Nephron (organoid): ENCODE measurements at regions not wholly inside any gene's neighbourhood (a gene's known extent, or its start where the extent isn't known, plus 50 kb on each side); places are given as distances from the start of the nearest gene placed in this dataset.

ENCODE experiments used
- H3K27ac Mint-ChIP-seq, 3 experiments: 2 replicates each; pipeline ENCODE4 v1.8.0; 2020; ENCODE audit warnings: mixed read lengths in 3 of 3, mild to moderate bottlenecking in 2 of 3, moderate library complexity in 1 of 3
- H3K27me3 Mint-ChIP-seq: 2 replicates; pipeline ENCODE4 v1.8.0; 2021; ENCODE audit warnings: low read depth, mild to moderate bottlenecking, moderate library complexity, mixed read lengths
- H3K36me3 Mint-ChIP-seq: 2 replicates; pipeline ENCODE4 v1.8.0; 2020; ENCODE audit warnings: low read depth, mixed read lengths
- H3K4me1 Mint-ChIP-seq: 2 replicates; pipeline ENCODE4 v1.8.0; 2020; ENCODE audit warnings: mixed read lengths
- H3K4me3 Mint-ChIP-seq, 3 experiments: 2 replicates each; pipeline ENCODE4 v1.8.0; 2020; ENCODE audit warnings: mild to moderate bottlenecking in 3 of 3, mixed read lengths in 3 of 3, moderate library complexity in 2 of 3
- H3K9me3 Mint-ChIP-seq: 2 replicates; pipeline ENCODE4 v1.8.0; 2020; ENCODE audit warnings: mixed read lengths
- TF ChIP-seq, protein P1 (sequence below), 3 experiments: fragments of 200-600 bp; sonication (generic); IDR thresholded peaks; one replicate each; pipeline ENCODE4 v1.5.0; 2021; ENCODE audit warnings: antibody characterized with exemption in 3 of 3; ENCODE audit not compliant: unreplicated experiment in 3 of 3

DNA sequence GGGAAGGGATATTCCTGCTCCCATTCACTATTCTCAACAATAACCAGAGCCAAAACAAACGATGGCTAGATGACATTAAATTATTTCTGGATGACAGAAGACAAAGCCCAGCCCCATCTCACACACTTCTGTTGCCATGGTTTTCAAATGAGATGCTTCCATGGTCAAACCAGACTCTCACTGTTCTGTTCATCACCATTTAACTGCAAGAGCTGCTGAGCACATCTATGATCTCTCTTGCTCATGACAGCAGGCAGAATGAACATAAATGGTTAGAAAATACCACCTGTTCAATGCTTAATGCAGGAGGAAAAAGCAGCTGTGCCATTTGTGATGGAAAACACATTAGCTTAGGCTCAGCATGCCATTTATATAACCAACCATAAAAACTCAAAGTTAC is 758.6 kb upstream of the ZWINT start:
- H3K36me3 Mint-ChIP-seq = no peaks in the 10 kb centered on the region
- peaks cover 7% of the 10 kb centered on the region for H3K9me3 Mint-ChIP-seq
- no peak overlapping the region for H3K27ac Mint-ChIP-seq
- H3K4me3 Mint-ChIP-seq = no peak overlapping the region
- peaks cover 4% of the 10 kb centered on the region for H3K4me1 Mint-ChIP-seq
- no peaks in the 10 kb centered on the region for H3K27me3 Mint-ChIP-seq
- TF ChIP-seq, protein P1, sequence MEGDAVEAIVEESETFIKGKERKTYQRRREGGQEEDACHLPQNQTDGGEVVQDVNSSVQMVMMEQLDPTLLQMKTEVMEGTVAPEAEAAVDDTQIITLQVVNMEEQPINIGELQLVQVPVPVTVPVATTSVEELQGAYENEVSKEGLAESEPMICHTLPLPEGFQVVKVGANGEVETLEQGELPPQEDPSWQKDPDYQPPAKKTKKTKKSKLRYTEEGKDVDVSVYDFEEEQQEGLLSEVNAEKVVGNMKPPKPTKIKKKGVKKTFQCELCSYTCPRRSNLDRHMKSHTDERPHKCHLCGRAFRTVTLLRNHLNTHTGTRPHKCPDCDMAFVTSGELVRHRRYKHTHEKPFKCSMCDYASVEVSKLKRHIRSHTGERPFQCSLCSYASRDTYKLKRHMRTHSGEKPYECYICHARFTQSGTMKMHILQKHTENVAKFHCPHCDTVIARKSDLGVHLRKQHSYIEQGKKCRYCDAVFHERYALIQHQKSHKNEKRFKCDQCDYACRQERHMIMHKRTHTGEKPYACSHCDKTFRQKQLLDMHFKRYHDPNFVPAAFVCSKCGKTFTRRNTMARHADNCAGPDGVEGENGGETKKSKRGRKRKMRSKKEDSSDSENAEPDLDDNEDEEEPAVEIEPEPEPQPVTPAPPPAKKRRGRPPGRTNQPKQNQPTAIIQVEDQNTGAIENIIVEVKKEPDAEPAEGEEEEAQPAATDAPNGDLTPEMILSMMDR (IDR thresholded peaks at IDR 0.05; ENCODE audit: unreplicated experiment in 3 of 3) = no peak

DNA sequence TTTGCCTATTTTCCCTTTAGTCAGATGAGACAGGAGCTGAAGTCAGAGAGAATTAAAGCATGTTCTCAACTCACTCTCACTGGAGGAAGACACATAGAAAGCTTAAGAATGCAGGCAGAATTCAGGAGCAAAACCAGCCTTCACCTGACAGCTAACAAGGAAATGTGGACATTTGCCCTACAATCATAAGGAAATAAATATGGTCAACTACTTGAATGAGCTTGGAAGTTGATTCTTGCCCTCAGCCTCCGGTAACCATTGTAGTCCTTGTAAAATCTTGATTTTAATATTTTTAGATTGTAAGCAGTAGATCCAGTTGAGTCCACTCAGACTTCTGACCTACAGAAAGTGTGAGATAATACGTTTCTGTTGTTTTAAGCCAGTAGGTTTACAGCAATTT is 752.5 kb upstream of the ZWINT start:
- no peaks in the 10 kb centered on the region for H3K36me3 Mint-ChIP-seq
- H3K4me3 Mint-ChIP-seq = no peak overlapping the region
- H3K9me3 Mint-ChIP-seq = peaks cover 6% of the 10 kb centered on the region
- no peaks in the 10 kb centered on the region for H3K27me3 Mint-ChIP-seq
- no peaks in the 10 kb centered on the region for H3K4me1 Mint-ChIP-seq
- H3K27ac Mint-ChIP-seq = no peak overlapping the region
- TF ChIP-seq, protein P1 (IDR thresholded peaks at IDR 0.05; ENCODE audit: unreplicated experiment in 3 of 3) = no peak

DNA sequence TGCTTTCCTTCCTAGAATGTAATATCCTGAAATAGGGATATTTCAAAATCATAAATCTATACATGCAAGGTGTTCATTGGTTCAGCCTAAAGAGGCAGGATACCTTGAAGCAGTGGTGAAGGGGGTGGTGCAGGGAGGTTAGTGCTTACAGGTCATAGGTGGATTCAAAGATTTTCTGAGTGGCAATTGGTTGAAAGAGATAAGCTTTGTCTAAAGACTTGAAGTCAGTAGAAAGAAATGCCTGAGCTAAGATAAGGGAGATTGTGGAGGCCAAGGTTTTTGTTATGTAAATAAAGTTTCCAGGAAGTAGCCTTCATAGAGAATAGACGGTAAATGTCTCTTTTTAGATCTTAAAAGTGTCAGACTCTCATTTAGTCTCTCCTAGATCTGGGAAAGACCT is 741.2 kb upstream of the ZWINT start:
- no peaks in the 10 kb centered on the region for H3K36me3 Mint-ChIP-seq
- H3K27ac Mint-ChIP-seq = no peak overlapping the region
- no peaks in the 10 kb centered on the region for H3K9me3 Mint-ChIP-seq
- H3K27me3 Mint-ChIP-seq = no peaks in the 10 kb centered on the region
- H3K4me3 Mint-ChIP-seq = no peak overlapping the region
- no peaks in the 10 kb centered on the region for H3K4me1 Mint-ChIP-seq
- TF ChIP-seq, protein P1 (IDR thresholded peaks at IDR 0.05; ENCODE audit: unreplicated experiment in 3 of 3) = no peak

DNA sequence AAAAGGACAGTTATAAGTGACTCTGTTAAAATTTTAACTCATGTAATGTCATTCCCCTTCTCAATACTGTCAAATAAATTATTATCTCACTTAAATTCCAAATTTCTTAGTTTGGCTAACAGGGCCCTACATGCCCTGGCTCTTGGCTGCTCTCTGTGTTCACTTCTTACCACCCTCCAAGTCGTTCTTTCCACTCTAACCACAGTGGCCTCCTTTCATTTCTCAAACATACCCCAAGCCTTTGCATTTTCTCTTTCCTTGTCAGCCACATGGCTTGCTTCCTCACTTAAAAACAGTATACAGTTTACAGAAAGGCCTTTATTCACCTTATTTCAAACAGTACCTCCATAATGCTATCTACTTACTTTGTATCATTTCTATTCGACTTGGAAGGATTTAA is 737.1 kb upstream of the ZWINT start:
- Mint-ChIP-seq H3K4me1 (no peaks in the 10 kb centered on the region), H3K27me3 (no peaks in the 10 kb centered on the region), H3K9me3 (no peaks in the 10 kb centered on the region), H3K27ac (no peak overlapping the region), H3K4me3 (no peak overlapping the region), H3K36me3 (no peaks in the 10 kb centered on the region)
- TF ChIP-seq, protein P1 (IDR thresholded peaks at IDR 0.05; ENCODE audit: unreplicated experiment in 3 of 3) = no peak

DNA sequence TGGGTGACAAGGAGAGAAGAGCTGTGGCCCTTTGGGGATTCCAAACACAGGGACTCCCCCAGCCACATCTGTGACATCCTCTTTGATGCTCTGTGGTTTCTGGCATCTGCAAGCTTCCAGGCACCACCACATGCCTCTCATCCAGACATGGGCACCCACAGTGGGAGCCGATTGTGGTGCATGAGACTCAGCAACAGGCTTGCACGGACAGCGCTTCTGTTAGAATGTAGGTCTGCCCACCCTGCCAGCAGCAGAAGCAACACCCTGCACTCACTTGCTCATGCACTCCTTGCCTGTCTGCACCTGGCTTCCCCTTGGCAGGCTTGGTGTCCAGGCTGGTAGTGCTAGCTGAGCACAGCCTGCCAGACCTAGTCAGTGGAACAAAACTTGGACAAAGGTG is 735.0 kb upstream of the ZWINT start:
- H3K27ac Mint-ChIP-seq = no peak overlapping the region
- H3K27me3 Mint-ChIP-seq = no peaks in the 10 kb centered on the region
- TF ChIP-seq, protein P1 (IDR thresholded peaks at IDR 0.05; ENCODE audit: unreplicated experiment in 3 of 3) = no peak
- no peak overlapping the region for H3K4me3 Mint-ChIP-seq
- H3K36me3 Mint-ChIP-seq = no peaks in the 10 kb centered on the region
- no peaks in the 10 kb centered on the region for H3K9me3 Mint-ChIP-seq
- H3K4me1 Mint-ChIP-seq = no peaks in the 10 kb centered on the region

DNA sequence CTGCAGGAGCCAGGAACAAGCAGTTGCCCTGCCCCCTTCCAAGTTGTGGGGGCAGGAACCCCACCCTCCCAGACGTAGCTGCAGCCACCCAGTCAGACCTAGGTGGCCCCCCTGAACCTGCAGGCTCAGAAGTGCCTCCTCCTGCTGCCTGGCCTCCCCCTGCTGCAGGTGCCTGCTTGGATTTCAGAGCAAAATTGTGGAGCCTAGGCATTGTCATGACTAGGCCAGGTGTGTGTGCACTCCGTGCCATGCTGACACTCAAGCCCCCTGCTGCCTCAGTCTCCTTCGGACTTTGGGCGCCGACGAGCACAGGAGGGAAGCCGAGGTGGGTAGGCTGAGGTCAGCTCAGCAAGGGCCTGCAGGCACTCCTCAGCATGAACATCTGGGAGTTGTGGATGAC is 733.9 kb upstream of the ZWINT start:
- H3K27ac Mint-ChIP-seq = no peak overlapping the region
- no peak overlapping the region for H3K4me3 Mint-ChIP-seq
- H3K4me1 Mint-ChIP-seq = no peaks in the 10 kb centered on the region

More for the DNA sequence above, 733.9 kb upstream of the ZWINT start:
- no peaks in the 10 kb centered on the region for H3K36me3 Mint-ChIP-seq
- H3K27me3 Mint-ChIP-seq = no peaks in the 10 kb centered on the region
- TF ChIP-seq, protein P1 (IDR thresholded peaks at IDR 0.05; ENCODE audit: unreplicated experiment in 3 of 3) = no peak
- H3K9me3 Mint-ChIP-seq = no peaks in the 10 kb centered on the region
